ENCODE measurements at regions not wholly inside any gene's neighbourhood (a gene's known extent, or its start where the extent isn't known, plus 50 kb on each side); places are given as distances from the start of the nearest gene placed in this dataset.

DNA sequence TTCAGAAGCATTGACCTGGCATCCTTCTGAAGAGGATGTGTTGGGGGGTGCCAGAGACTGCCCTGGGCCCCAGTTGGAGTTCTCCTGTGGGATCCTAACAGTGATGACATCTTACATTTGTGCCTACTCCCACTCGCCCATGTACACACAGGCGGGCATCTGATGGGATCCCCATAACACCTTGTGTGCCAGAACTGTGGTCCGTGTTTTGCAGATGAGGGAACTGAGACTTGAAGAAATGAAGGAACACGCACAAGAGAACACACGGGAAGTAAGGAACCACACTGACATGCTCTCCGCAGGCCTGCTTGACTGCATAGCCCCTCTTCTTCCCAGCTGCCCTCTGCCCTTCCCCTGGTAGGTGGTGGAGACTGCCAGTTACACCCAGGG, 255.3 kb downstream of the MYCN start:
- Histone ChIP-seq H3K36me3 (ENCODE audit: control insufficient read depth in 2 of 2, insufficient read depth in 1 of 2, low read length in 2 of 2) (no peaks in the 10 kb centered on the region), H3K4me3 (ENCODE audit: low read depth, low read length) (no peak overlapping the region), H3K4me1 (ENCODE audit: control insufficient read depth, insufficient read depth, low read length) (no peaks in the 10 kb centered on the region), H3K9me3 (ENCODE audit: control insufficient read depth, insufficient read depth, low read depth, low read length) (no peaks in the 10 kb centered on the region), H3K27ac (ENCODE audit: extremely low read depth, low read depth, low read length) (no peak overlapping the region)
- ChIA-PET POLR2A (no interaction called here), CTCF (no interaction called here)
- TF ChIP-seq ZNF354C (tag by site-specific recombination; IDR thresholded peaks at IDR 0.05; ENCODE audit: borderline replicate concordance, low read depth) = no peak
- no peak for TF ChIP-seq ZNF214 (tag by site-specific recombination; IDR thresholded peaks at IDR 0.05; ENCODE audit: borderline replicate concordance)
- no peak for TF ChIP-seq ZNF169 (tag by site-specific recombination; IDR thresholded peaks at IDR 0.05)
- TF ChIP-seq, protein P1, sequence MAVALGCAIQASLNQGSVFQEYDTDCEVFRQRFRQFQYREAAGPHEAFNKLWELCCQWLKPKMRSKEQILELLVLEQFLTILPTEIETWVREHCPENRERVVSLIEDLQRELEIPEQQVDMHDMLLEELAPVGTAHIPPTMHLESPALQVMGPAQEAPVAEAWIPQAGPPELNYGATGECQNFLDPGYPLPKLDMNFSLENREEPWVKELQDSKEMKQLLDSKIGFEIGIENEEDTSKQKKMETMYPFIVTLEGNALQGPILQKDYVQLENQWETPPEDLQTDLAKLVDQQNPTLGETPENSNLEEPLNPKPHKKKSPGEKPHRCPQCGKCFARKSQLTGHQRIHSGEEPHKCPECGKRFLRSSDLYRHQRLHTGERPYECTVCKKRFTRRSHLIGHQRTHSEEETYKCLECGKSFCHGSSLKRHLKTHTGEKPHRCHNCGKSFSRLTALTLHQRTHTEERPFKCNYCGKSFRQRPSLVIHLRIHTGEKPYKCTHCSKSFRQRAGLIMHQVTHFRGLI (tag by site-specific recombination; IDR thresholded peaks at IDR 0.05) = no peak
- no peak for TF ChIP-seq PRDM2 (tag by site-specific recombination; IDR thresholded peaks at IDR 0.05; ENCODE audit: borderline replicate concordance)
- no peak for TF ChIP-seq ZFP41 (tag by site-specific recombination; IDR thresholded peaks at IDR 0.05; ENCODE audit: borderline replicate concordance)
- TF ChIP-seq TCF7L2 (IDR thresholded peaks at IDR 0.05; ENCODE audit: borderline replicate concordance, low read depth, low read length) = no peak
- TF ChIP-seq ZNF76 (tag by site-specific recombination; IDR thresholded peaks at IDR 0.05; ENCODE audit: borderline replicate concordance, low read depth) = no peak
- TF ChIP-seq ZNF623 (tag by site-specific recombination; IDR thresholded peaks at IDR 0.05) = no peak
- TF ChIP-seq, protein P2, sequence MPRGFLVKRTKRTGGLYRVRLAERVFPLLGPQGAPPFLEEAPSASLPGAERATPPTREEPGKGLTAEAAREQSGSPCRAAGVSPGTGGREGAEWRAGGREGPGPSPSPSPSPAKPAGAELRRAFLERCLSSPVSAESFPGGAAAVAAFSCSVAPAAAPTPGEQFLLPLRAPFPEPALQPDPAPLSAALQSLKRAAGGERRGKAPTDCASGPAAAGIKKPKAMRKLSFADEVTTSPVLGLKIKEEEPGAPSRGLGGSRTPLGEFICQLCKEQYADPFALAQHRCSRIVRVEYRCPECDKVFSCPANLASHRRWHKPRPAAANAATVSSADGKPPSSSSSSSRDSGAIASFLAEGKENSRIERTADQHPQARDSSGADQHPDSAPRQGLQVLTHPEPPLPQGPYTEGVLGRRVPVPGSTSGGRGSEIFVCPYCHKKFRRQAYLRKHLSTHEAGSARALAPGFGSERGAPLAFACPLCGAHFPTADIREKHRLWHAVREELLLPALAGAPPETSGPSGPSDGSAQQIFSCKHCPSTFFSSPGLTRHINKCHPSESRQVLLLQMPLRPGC (tag by site-specific recombination; IDR thresholded peaks at IDR 0.05) = no peak
- no peak for TF ChIP-seq WT1 (tag by site-specific recombination; IDR thresholded peaks at IDR 0.05)
- TF ChIP-seq ZNF488 (tag by site-specific recombination; IDR thresholded peaks at IDR 0.05) = no peak
- no peak for TF ChIP-seq ZBTB17 (tag by site-specific recombination; IDR thresholded peaks at IDR 0.05)
- TF ChIP-seq ZNF571 (tag by site-specific recombination; IDR thresholded peaks at IDR 0.05) = no peak
- no peak for TF ChIP-seq ZNF335 (tag by site-specific recombination; conservative IDR thresholded peaks at IDR 0.05)
- TF ChIP-seq KLF9 (tag by site-specific recombination; IDR thresholded peaks at IDR 0.05; ENCODE audit: low read depth) = no peak
- TF ChIP-seq ZNF157 (tag by site-specific recombination; IDR thresholded peaks at IDR 0.05) = no peak
- no peak for TF ChIP-seq ZNF23 (tag by site-specific recombination; IDR thresholded peaks at IDR 0.05; ENCODE audit: borderline replicate concordance)
